Lower leg skin (tissue), 4 donors: ENCODE measurements at regions not wholly inside any gene's neighbourhood (a gene's known extent, or its start where the extent isn't known, plus 50 kb on each side); places are given as distances from the start of the nearest gene placed in this dataset.

Source experiments
- DNase-seq, 2 donors: peaks; one replicate each; pipeline ENCODE4 v3.0.0-alpha.2; 2019; ENCODE audit warnings: low spot score in 2 of 2
- H3K4me3 ChIP-seq: fragments of 200-600 bp; sonication (generic); 2 replicates; pipeline ENCODE4 v1.5.1; 2017; ENCODE audit warnings: mild to moderate bottlenecking, low read depth; ENCODE audit not compliant: poor library complexity, severe bottlenecking
- CTCF ChIP-seq, 3 donors: fragments of 450-650 bp; IDR thresholded peaks; one replicate each; pipeline ENCODE4 v1.5.1; 2016; ENCODE audit warnings: antibody characterized with exemption in 3 of 3, mild to moderate bottlenecking in 3 of 3, moderate library complexity in 2 of 3
- POLR2A ChIP-seq, 2 donors: fragments of 450-650 bp; IDR thresholded peaks; one replicate each; pipeline ENCODE4 v1.6.1; 2016 to 2017; ENCODE audit warnings: antibody characterized with exemption in 2 of 2, mild to moderate bottlenecking in 1 of 2, moderate library complexity in 1 of 2
- WGBS, 2 donors: methylation state at CpG; one replicate each; pipeline ENCODE4 v1.1.5; 2018; 5-methylcytosine and 5-hydroxymethylcytosine counted together
- intact Hi-C: fragments of 100-400 bp; cut with DNase I; formaldehyde crosslinking; loops from one replicate; pipeline ENCODE4 v1.15.0; 2023; ENCODE audit warnings: low total_unique reads

GRCh38 chr1:82260666-82261065, 459.9 kb downstream of the ADGRL2 start:
- no peak for DNase-seq
- intact Hi-C loops = no loop called here
- 30 to 54% methylated on average over 1 of the region's 1 CpG for WGBS, 2 donors
- TF ChIP-seq CTCF (IDR thresholded peaks at IDR 0.05) = no peak
- no peak for TF ChIP-seq POLR2A (IDR thresholded peaks at IDR 0.05)
- H3K4me3 ChIP-seq = no peak overlapping the region

- WGBS, 2 donors = 70 to 74% methylated on average over 1 of the region's 1 CpG
- intact Hi-C loops = no loop called here
- H3K4me3 ChIP-seq = no peak overlapping the region
- TF ChIP-seq CTCF (IDR thresholded peaks at IDR 0.05) (no peak), POLR2A (IDR thresholded peaks at IDR 0.05) (no peak)
- DNase-seq = no peak
Measured at GRCh38 chr1:82260051-82260450, 459.3 kb downstream of the ADGRL2 start.

GRCh38 chr1:82258887-82259286, 458.2 kb downstream of the ADGRL2 start:
- 95% methylated on average over 5 of the region's 5 CpGs for WGBS, 2 donors
- intact Hi-C loops = no loop called here
- no peak for TF ChIP-seq CTCF (IDR thresholded peaks at IDR 0.05)
- no peak for TF ChIP-seq POLR2A (IDR thresholded peaks at IDR 0.05)
- H3K4me3 ChIP-seq = no peak overlapping the region
- no peak for DNase-seq

- no peak for DNase-seq
- intact Hi-C loops = no loop called here
- H3K4me3 ChIP-seq = no peak overlapping the region
- 47 to 50% methylated on average over 3 of the region's 3 CpGs for WGBS, 2 donors
- TF ChIP-seq POLR2A (IDR thresholded peaks at IDR 0.05) (no peak), CTCF (IDR thresholded peaks at IDR 0.05) (no peak)
Measured at GRCh38 chr1:82246050-82246449, 445.3 kb downstream of the ADGRL2 start.

- intact Hi-C loops = no loop called here
- WGBS, 2 donors = 92 to 94% methylated on average over 7 of the region's 7 CpGs
- TF ChIP-seq POLR2A (IDR thresholded peaks at IDR 0.05) (no peak), CTCF (IDR thresholded peaks at IDR 0.05) (no peak)
- H3K4me3 ChIP-seq = no peak overlapping the region
- DNase-seq = no peak
Measured at GRCh38 chr1:82245345-82246014, 444.7 kb downstream of the ADGRL2 start.

GRCh38 chr1:82240571-82240970, 439.8 kb downstream of the ADGRL2 start:
- 59 to 61% methylated on average over 3 of the region's 3 CpGs for WGBS, 2 donors
- TF ChIP-seq POLR2A (IDR thresholded peaks at IDR 0.05) = no peak
- TF ChIP-seq CTCF (IDR thresholded peaks at IDR 0.05) = no peak
- no peak overlapping the region for H3K4me3 ChIP-seq
- intact Hi-C loops = no loop called here
- no peak for DNase-seq
